ENCODE measurements at regions not wholly inside any gene's neighbourhood (a gene's known extent, or its start where the extent isn't known, plus 50 kb on each side); places are given as distances from the start of the nearest gene placed in this dataset.

- no peaks in the 10 kb centered on the region for H3K79me2 ChIP-seq (ENCODE audit: insufficient read depth, low read length)
- H3K9ac ChIP-seq (ENCODE audit: low read length), result no peak overlapping the region
- no peak overlapping the region for H3K27ac ChIP-seq (ENCODE audit: low read depth, low read length, poor library complexity, severe bottlenecking)
- no peaks in the 10 kb centered on the region for H4K20me1 ChIP-seq (ENCODE audit: insufficient read depth, low read length)
- no peaks in the 10 kb centered on the region for H3K9me2 ChIP-seq (ENCODE audit: low read depth, low read length)
- no peak for TF ChIP-seq EZH2 (IDR thresholded peaks at IDR 0.05; ENCODE audit: borderline replicate concordance, low read length)
- no peak overlapping the region for H2AFZ ChIP-seq (ENCODE audit: low read length)
- no peak overlapping the region for H3K4me3 ChIP-seq (ENCODE audit: low read depth, low read length, poor library complexity, severe bottlenecking)
- H3K9me3 ChIP-seq (ENCODE audit: low read length), result no peaks in the 10 kb centered on the region
- no peaks in the 10 kb centered on the region for H3K36me3 ChIP-seq (ENCODE audit: insufficient read depth, low read length)
- no peaks in the 10 kb centered on the region for H3K27me3 ChIP-seq (ENCODE audit: insufficient read depth, low read length)
- H3F3A ChIP-seq (ENCODE audit: insufficient read depth, low read length), result no peaks in the 10 kb centered on the region
- peaks cover 51% of the 10 kb centered on the region for H3K4me1 ChIP-seq (ENCODE audit: insufficient read depth, low read length, severe bottlenecking)
- no peak overlapping the region for H3K4me2 ChIP-seq (ENCODE audit: low read length)
These were observed 51.0 kb upstream of the KLF13 start for GRCh38 chr15:31275331-31276262.

- H3K9me3 ChIP-seq (ENCODE audit: low read length), result no peaks in the 10 kb centered on the region
- no peaks in the 10 kb centered on the region for H3K79me2 ChIP-seq (ENCODE audit: insufficient read depth, low read length)
- no peaks in the 10 kb centered on the region for H3K36me3 ChIP-seq (ENCODE audit: insufficient read depth, low read length)
- H3K27me3 ChIP-seq (ENCODE audit: insufficient read depth, low read length), result no peaks in the 10 kb centered on the region
- H3K27ac ChIP-seq (ENCODE audit: low read depth, low read length, poor library complexity, severe bottlenecking), result no peak overlapping the region
- H2AFZ ChIP-seq (ENCODE audit: low read length), result no peak overlapping the region
- H3K9me2 ChIP-seq (ENCODE audit: low read depth, low read length), result no peaks in the 10 kb centered on the region
- no peaks in the 10 kb centered on the region for H4K20me1 ChIP-seq (ENCODE audit: insufficient read depth, low read length)
- peaks cover 40% of the 10 kb centered on the region for H3K4me1 ChIP-seq (ENCODE audit: insufficient read depth, low read length, severe bottlenecking)
- H3F3A ChIP-seq (ENCODE audit: insufficient read depth, low read length), result no peaks in the 10 kb centered on the region
- H3K4me2 ChIP-seq (ENCODE audit: low read length), result no peak overlapping the region
- TF ChIP-seq EZH2 (IDR thresholded peaks at IDR 0.05; ENCODE audit: borderline replicate concordance, low read length) (no peak), CTCF (IDR thresholded peaks at IDR 0.05; ENCODE audit: low read length) (no peak)
- H3K9ac ChIP-seq (ENCODE audit: low read length), result no peak overlapping the region
- no peak overlapping the region for H3K4me3 ChIP-seq (ENCODE audit: low read depth, low read length, poor library complexity, severe bottlenecking)
These were observed 49.9 kb upstream of the KLF13 start for GRCh38 chr15:31276596-31277298.

Measured in OCI-LY1 (cell line).